ENCODE measurements at regions not wholly inside any gene's neighbourhood (a gene's known extent, or its start where the extent isn't known, plus 50 kb on each side); places are given as distances from the start of the nearest gene placed in this dataset.

DNA sequence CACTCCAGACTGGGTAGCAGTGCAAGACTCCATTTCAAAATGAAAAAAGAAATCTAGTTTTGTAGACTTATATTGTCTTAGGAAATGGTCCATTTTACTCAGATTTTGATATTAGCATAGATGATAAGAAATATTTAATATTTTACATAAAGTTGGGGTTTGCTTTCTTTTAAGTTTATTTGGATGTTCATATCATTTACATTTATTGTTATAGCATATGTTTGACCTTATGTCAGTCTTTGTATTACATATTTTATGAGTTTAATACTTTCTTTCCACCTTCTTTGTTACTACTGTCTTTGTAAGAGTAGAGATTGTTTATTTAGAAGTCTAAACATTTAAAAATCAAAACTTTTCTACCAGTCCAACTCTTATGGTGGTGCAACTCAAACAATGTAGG, 162.7 kb upstream of the OTX2 start:
- TF ChIP-seq, protein P1, sequence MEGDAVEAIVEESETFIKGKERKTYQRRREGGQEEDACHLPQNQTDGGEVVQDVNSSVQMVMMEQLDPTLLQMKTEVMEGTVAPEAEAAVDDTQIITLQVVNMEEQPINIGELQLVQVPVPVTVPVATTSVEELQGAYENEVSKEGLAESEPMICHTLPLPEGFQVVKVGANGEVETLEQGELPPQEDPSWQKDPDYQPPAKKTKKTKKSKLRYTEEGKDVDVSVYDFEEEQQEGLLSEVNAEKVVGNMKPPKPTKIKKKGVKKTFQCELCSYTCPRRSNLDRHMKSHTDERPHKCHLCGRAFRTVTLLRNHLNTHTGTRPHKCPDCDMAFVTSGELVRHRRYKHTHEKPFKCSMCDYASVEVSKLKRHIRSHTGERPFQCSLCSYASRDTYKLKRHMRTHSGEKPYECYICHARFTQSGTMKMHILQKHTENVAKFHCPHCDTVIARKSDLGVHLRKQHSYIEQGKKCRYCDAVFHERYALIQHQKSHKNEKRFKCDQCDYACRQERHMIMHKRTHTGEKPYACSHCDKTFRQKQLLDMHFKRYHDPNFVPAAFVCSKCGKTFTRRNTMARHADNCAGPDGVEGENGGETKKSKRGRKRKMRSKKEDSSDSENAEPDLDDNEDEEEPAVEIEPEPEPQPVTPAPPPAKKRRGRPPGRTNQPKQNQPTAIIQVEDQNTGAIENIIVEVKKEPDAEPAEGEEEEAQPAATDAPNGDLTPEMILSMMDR (IDR thresholded peaks at IDR 0.05; ENCODE audit: poor library complexity), result no peak
- TF ChIP-seq EZH2phosphoT487 (IDR thresholded peaks at IDR 0.05; ENCODE audit: low read depth, severe bottlenecking, unreplicated experiment), result no peak

Data from hepatocyte (in vitro differentiated cells).